OCI-LY7 (cell line): ENCODE measurements at regions not wholly inside any gene's neighbourhood (a gene's known extent, or its start where the extent isn't known, plus 50 kb on each side); places are given as distances from the start of the nearest gene placed in this dataset.

Experiments used
- CTCF ChIP-seq: fragments of 200-600 bp; sonication (generic); conservative IDR thresholded peaks from 2 replicates; pipeline ENCODE4 v1.5.1; 2014; ENCODE audit warnings: mild to moderate bottlenecking, antibody characterized with exemption, low read length, moderate library complexity, mixed read lengths
- EZH2phosphoT487 ChIP-seq: fragments of 200-600 bp; sonication (generic); IDR thresholded peaks from 2 replicates; pipeline ENCODE4 v1.6.1; 2018; ENCODE audit warnings: low read depth, borderline replicate concordance, mild to moderate bottlenecking, mixed run types, antibody characterized with exemption, low read length, moderate library complexity, mixed read lengths

DNA sequence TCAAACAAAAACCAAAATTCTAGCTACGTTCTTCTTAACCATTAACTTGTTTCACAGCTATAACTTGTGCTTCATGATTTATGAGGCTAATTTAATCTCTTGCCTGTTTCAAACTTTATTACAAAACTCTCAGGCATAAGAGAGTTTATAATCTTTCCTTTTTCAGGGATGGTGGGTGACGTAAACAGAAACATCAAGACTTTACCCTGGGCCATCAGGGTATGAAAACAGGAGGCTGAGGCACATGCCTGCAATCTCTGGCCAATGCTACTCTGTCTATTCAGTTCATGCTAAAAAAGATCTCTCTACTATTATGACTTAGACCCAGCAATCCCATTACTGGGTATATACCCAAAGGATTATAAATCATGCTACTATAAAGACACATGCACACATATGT lies 55.9 kb upstream of the VWC2 start:
- no peak for TF ChIP-seq CTCF
- TF ChIP-seq EZH2phosphoT487: no peak
